Anterior cingulate cortex (tissue), 58 donors: ENCODE measurements at regions not wholly inside any gene's neighbourhood (a gene's known extent, or its start where the extent isn't known, plus 50 kb on each side); places are given as distances from the start of the nearest gene placed in this dataset.

Experiments
- DNase-seq, 58 donors: peaks; one replicate each; lab custom pipeline; 2025; lab: John Stamatoyannopoulos, UW

- DNase-seq: no peak
Observed at GRCh38 chr3:197353001-197353866, 54.8 kb upstream of the DLG1 start.

GRCh38 chr3:197352382-197352781 lies 54.0 kb upstream of the DLG1 start:
- DNase-seq: no peak

GRCh38 chr3:197350446-197350845 lies 52.0 kb upstream of the DLG1 start:
- DNase-seq: no peak

- DNase-seq: no peak
Observed at GRCh38 chr3:197349368-197349767, 51.0 kb upstream of the DLG1 start.
